ENCODE measurements at regions not wholly inside any gene's neighbourhood (a gene's known extent, or its start where the extent isn't known, plus 50 kb on each side); places are given as distances from the start of the nearest gene placed in this dataset.

DNA sequence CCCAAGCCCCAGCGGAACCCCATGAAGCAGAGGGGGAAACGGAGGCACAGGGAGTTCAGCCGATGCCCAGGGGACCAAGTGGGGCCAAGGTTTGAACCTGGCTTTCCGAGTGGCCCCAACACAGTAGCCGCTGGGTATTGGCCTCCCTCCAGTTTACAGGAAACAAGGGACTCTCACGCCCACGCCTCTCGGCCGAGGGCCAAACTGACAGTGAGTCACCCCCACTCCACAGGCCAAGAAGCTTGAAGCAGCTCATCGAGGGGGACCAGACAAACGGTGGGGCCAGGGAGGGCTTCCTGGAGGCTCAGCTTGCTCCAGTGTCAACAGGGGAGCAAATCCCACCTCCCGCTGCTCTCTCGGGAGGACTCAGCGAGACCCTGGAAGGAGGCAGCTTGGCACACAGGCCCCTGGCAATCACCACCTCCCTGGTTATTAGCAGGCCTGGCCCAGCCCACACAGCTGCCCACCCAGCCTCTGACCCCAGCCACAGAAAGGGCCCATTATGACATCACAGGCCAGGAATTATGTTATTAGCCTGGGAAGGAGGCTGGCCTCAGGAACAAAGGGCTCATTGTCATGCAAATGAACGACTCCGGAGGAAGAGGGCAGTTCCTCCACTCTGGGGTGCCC is 54.6 kb downstream of the NCOR2 start:
- TF ChIP-seq, protein P1, sequence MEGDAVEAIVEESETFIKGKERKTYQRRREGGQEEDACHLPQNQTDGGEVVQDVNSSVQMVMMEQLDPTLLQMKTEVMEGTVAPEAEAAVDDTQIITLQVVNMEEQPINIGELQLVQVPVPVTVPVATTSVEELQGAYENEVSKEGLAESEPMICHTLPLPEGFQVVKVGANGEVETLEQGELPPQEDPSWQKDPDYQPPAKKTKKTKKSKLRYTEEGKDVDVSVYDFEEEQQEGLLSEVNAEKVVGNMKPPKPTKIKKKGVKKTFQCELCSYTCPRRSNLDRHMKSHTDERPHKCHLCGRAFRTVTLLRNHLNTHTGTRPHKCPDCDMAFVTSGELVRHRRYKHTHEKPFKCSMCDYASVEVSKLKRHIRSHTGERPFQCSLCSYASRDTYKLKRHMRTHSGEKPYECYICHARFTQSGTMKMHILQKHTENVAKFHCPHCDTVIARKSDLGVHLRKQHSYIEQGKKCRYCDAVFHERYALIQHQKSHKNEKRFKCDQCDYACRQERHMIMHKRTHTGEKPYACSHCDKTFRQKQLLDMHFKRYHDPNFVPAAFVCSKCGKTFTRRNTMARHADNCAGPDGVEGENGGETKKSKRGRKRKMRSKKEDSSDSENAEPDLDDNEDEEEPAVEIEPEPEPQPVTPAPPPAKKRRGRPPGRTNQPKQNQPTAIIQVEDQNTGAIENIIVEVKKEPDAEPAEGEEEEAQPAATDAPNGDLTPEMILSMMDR (conservative IDR thresholded peaks at IDR 0.05), result no peak
- no peak for TF ChIP-seq ZFX (IDR thresholded peaks at IDR 0.05)
- no peak overlapping the region for H3K27ac ChIP-seq

DNA sequence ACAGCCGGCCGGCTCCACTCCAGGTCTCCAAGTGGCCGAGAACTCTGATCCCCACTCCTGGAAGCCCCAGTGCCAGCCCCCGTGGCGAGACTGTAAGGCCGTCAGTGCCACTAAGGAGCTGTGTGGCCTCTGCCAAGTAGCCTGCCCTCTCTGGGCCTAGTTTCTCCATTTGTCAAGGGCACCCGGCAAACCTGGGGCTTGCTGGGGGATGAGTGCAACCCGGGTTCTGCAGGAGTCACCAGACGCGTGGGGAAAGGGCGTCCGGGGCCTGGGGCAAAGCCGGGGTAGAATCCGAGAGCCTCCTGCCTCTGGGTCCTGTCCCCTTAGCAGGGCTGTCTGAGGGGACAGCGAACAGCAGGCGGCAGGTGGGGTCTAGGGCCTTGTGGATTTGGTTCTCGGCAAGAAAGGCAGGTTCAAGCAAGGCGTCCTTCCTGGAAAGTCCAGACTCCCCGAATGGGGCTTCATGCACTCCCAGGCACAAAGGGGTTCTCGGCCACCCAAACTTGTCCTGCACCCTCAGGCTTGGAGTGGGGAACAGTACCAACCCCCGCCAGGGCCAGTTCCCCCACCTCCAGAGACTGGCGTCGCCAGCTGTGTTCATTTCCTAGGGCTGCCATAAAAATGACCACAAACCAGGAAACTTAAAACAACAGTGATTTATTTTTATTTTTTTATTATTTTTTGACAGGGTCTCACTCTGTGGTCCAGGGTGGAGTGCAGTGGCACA is 56.0 kb downstream of the NCOR2 start:
- no peak overlapping the region for H3K27ac ChIP-seq
- no peak for TF ChIP-seq ZFX (IDR thresholded peaks at IDR 0.05)
- TF ChIP-seq, protein P1 (conservative IDR thresholded peaks at IDR 0.05), result no peak

DNA sequence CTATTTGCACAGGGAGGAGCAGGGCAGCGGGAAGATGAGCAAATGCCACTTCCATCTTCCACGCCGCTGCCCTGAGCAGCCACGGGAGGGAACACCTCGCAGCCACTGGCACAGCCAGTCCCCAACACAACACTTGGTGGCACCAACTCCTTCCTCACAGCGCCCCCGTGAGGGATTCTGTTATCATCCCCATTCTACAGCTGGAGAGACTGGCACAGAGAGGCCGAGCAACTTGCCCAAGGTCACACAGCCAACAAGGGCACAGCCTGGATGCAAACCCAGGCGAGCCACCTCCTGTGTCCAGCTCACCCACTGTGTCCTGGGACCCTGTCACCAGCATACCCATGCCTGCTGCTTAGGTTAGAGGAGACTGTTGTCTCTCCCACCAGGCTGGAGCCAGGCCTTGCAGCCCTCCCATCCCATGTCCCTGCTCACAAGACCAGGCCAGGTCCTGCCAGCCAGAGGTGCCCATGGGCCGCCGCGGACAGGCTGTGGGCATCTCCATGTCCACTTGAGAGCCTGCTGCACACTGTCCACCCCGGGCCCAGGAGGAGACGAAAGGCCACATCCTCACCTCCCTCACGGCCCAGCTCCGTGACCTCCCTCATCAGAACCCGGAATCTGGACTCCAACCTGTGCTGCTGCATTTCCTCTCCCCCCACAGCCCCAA is 57.0 kb downstream of the NCOR2 start:
- no peak for TF ChIP-seq ZFX (IDR thresholded peaks at IDR 0.05)
- TF ChIP-seq, protein P1 (conservative IDR thresholded peaks at IDR 0.05), result no peak
- no peak overlapping the region for H3K27ac ChIP-seq

DNA sequence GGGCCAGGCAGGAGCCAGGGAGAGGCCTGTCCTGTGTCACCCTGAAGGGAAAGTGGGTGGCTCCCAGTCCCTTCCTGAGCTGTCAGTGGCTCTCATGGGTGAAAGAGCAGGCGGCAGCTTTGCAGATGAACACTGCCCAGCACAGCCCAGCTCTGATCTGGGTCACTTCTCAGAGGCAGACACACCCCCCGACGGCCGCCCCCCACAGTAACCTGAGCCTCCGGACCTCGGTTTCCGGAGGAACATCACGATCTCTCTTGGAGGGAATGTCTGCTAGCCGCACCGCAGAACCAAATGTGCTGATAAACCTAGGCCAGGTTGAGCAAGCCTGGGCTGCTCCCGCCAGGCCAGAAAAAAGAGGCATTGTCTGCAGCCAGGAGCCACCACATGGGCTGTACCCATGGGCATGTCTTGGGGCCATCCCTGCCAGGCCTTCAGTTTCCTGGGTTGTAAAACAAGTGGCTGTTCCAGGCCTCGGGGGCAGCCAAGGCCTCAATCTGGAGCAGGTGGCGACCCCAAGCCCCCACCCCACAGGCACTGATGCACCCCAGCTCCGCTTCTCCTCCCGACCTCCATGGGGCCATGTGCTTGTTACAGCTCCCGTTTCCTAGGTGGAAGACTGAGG is 57.6 kb downstream of the NCOR2 start:
- H3K27ac ChIP-seq, result no peak overlapping the region
- no peak for TF ChIP-seq ZFX (IDR thresholded peaks at IDR 0.05)
- TF ChIP-seq, protein P1 (conservative IDR thresholded peaks at IDR 0.05), result no peak

DNA sequence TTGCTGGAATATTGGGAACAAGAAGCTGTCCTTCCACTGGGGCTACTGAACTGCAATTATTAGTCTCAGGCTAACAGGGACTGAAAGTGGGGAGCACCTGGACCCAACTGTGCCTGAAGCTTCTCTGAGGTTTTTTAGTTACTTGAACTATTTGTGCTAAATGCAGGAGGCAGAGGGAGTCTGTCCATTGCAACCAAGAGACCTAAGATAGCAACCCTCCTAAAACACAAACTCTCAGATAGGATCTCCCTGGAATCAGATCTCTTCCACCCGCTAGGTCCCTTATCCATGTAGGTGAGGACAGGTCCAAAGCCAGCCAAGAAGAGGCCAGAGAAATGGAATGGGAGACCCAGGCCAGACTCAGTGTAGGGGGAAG is 58.1 kb downstream of the NCOR2 start:
- no peak overlapping the region for H3K27ac ChIP-seq
- no peak for TF ChIP-seq ZFX (IDR thresholded peaks at IDR 0.05)
- TF ChIP-seq, protein P1 (conservative IDR thresholded peaks at IDR 0.05), result no peak

DNA sequence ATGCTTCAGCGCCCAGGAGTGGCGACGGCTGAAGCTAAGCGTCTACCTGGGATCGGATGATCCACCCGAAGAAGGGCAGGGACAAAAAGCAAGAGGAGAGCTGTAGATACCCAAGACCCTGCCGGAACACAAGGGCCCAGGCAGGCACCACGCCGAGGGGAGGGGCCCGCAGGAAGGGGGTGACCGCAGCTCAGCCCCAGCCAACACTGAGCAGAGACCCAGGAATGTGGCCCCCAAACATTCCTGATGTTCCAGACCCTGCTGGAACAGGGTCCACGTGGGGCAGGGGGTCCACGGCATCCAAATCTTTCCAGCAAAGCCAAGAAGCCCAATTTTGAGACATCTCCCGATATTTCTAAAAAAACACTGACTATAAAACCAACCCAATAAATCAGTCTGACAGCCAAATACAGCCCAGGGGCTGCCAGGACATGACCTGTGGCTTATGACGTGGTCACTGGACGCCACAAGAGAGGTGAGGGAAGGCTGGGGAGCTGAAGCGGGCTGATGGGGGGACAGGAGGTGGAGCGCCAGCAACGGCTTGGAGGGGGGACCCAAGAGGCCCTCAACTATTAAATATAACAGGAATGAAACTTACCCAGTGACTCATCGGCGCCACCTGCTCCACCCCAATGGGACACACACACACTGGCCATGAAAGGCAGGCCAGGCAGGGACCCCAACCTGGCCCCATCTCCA is 58.9 kb downstream of the NCOR2 start:
- H3K27ac ChIP-seq, result no peak overlapping the region
- TF ChIP-seq ZFX (IDR thresholded peaks at IDR 0.05), result no peak
- TF ChIP-seq, protein P1 (conservative IDR thresholded peaks at IDR 0.05), result no peak

All from C4-2B (cell line).